Liver (tissue), 8 donors: ENCODE measurements at regions not wholly inside any gene's neighbourhood (a gene's known extent, or its start where the extent isn't known, plus 50 kb on each side); places are given as distances from the start of the nearest gene placed in this dataset.

Source experiments
- DNase-seq: peaks from one replicate; pipeline ENCODE4 v3.0.0-alpha.2; 2017; ENCODE audit warnings: low spot score
- H3K27ac ChIP-seq, 2 donors: one replicate each; pipeline ENCODE4 v1.7.0; 2013; ENCODE audit warnings: inconsistent platforms in 2 of 2, low read length in 2 of 2, control low read depth in 1 of 2, low read depth in 1 of 2, mild to moderate bottlenecking in 1 of 2
- H3K27me3 ChIP-seq, 4 donors: one replicate each; pipeline versions ENCODE4 v1.6.1 to v1.7.0; 2013; ENCODE audit warnings: low read length in 3 of 4, inconsistent platforms in 1 of 4, mild to moderate bottlenecking in 1 of 4, moderate library complexity in 1 of 4; ENCODE audit not compliant: control insufficient read depth in 4 of 4, insufficient read depth in 4 of 4
- H3K36me3 ChIP-seq, 4 donors: one replicate each; pipeline versions ENCODE4 v1.6.1 to v1.7.0; 2013; ENCODE audit warnings: low read length in 3 of 4, mild to moderate bottlenecking in 3 of 4, low read depth in 1 of 4, moderate library complexity in 1 of 4; ENCODE audit not compliant: control insufficient read depth in 4 of 4, insufficient read depth in 3 of 4
- H3K4me1 ChIP-seq, 4 donors: one replicate each; pipeline versions ENCODE4 v1.6.1 to v1.7.0; 2013; ENCODE audit warnings: low read length in 3 of 4, mild to moderate bottlenecking in 3 of 4, moderate library complexity in 1 of 4; ENCODE audit not compliant: control insufficient read depth in 4 of 4, insufficient read depth in 4 of 4
- H3K4me3 ChIP-seq, 3 donors: one replicate each; pipeline versions ENCODE4 v1.6.1 to v1.7.0; 2013; ENCODE audit warnings: low read length in 3 of 3, control low read depth in 1 of 3, low read depth in 1 of 3, mild to moderate bottlenecking in 1 of 3
- H3K9ac ChIP-seq, 2 donors: one replicate each; pipeline ENCODE4 v1.7.0; 2013; ENCODE audit warnings: low read length in 2 of 2, mild to moderate bottlenecking in 2 of 2, moderate library complexity in 2 of 2, control low read depth in 1 of 2, low read depth in 1 of 2
- H3K9me3 ChIP-seq, 4 donors: one replicate each; pipeline versions ENCODE4 v1.6.1 to v1.7.0; 2013; ENCODE audit warnings: low read length in 3 of 4; ENCODE audit not compliant: control insufficient read depth in 4 of 4
- ATF3 ChIP-seq: IDR thresholded peaks from 2 replicates; pipeline ENCODE4 v1.6.1; 2016; ENCODE audit warnings: antibody characterized with exemption
- EGR1 ChIP-seq, 2 donors: IDR thresholded peaks; 2 replicates each; pipeline ENCODE4 v1.6.1; 2016 to 2018; ENCODE audit warnings: antibody characterized with exemption in 2 of 2, low read depth in 2 of 2
- FOXA1 ChIP-seq: IDR thresholded peaks from 2 replicates; pipeline ENCODE4 v1.6.1; 2016; ENCODE audit warnings: antibody characterized with exemption
- FOXA2 ChIP-seq: IDR thresholded peaks from 2 replicates; pipeline ENCODE4 v1.6.1; 2016; ENCODE audit warnings: antibody characterized with exemption
- GABPA ChIP-seq, 2 donors: IDR thresholded peaks in 1 of 2; conservative IDR thresholded peaks in 1 of 2; 2 replicates each; pipeline ENCODE4 v1.6.1; 2016; ENCODE audit warnings: antibody characterized with exemption in 2 of 2, mild to moderate bottlenecking in 1 of 2, moderate library complexity in 1 of 2
- HNF4A ChIP-seq, 2 donors: conservative IDR thresholded peaks; 2 replicates each; pipeline ENCODE4 v1.6.1; 2016; ENCODE audit warnings: antibody characterized with exemption in 2 of 2, mild to moderate bottlenecking in 2 of 2
- HNF4G ChIP-seq: IDR thresholded peaks from 2 replicates; pipeline ENCODE4 v1.6.1; 2016; ENCODE audit warnings: antibody characterized with exemption
- JUND ChIP-seq, 2 donors: IDR thresholded peaks; 2 replicates each; pipeline ENCODE4 v1.6.1; 2016; ENCODE audit warnings: antibody characterized with exemption in 2 of 2
- MAX ChIP-seq: IDR thresholded peaks from 2 replicates; pipeline ENCODE4 v1.6.1; 2016; ENCODE audit warnings: antibody characterized with exemption
- NR2F2 ChIP-seq: IDR thresholded peaks from 2 replicates; pipeline ENCODE4 v1.6.1; 2016; ENCODE audit warnings: antibody characterized with exemption
- RAD21 ChIP-seq, 2 donors: IDR thresholded peaks; 2 replicates each; pipeline ENCODE4 v1.6.1; 2016; ENCODE audit warnings: antibody characterized with exemption in 2 of 2, mild to moderate bottlenecking in 2 of 2
- REST ChIP-seq: IDR thresholded peaks from 2 replicates; pipeline ENCODE4 v1.6.1; 2016; ENCODE audit warnings: antibody characterized with exemption, mild to moderate bottlenecking
- RXRA ChIP-seq, 2 donors: IDR thresholded peaks; 2 replicates each; pipeline ENCODE4 v1.6.1; 2017 to 2018; ENCODE audit warnings: antibody characterized with exemption in 2 of 2, mild to moderate bottlenecking in 1 of 2
- TAF1 ChIP-seq: conservative IDR thresholded peaks from 2 replicates; pipeline ENCODE4 v1.6.1; 2016; ENCODE audit warnings: antibody characterized with exemption, mild to moderate bottlenecking
- YY1 ChIP-seq: IDR thresholded peaks from 2 replicates; pipeline ENCODE4 v1.6.1; 2016; ENCODE audit warnings: antibody characterized with exemption, mild to moderate bottlenecking
- WGBS: extraction: QIAGEN DNeasy Blood & Tissue Kit; methylation state at CpG from one replicate; pipeline ENCODE4 v1.1.7; 2013; 5-methylcytosine and 5-hydroxymethylcytosine counted together
- TF ChIP-seq, protein P1 (sequence below): IDR thresholded peaks from 2 replicates; pipeline ENCODE4 v1.6.1; 2016; ENCODE audit warnings: antibody characterized with exemption
- TF ChIP-seq, protein P2 (sequence below): fragments of 150-350 bp; IDR thresholded peaks from 2 replicates; pipeline ENCODE4 v1.5.1; 2017; ENCODE audit warnings: improper control_type of control experiment, low read depth, low read length; ENCODE audit not compliant: missing input control
- donor health status: healthy.
- donor health status: healthy.
- donor health status: healthy.
- donor health status: healthy.
- donor health status: healthy.

DNA sequence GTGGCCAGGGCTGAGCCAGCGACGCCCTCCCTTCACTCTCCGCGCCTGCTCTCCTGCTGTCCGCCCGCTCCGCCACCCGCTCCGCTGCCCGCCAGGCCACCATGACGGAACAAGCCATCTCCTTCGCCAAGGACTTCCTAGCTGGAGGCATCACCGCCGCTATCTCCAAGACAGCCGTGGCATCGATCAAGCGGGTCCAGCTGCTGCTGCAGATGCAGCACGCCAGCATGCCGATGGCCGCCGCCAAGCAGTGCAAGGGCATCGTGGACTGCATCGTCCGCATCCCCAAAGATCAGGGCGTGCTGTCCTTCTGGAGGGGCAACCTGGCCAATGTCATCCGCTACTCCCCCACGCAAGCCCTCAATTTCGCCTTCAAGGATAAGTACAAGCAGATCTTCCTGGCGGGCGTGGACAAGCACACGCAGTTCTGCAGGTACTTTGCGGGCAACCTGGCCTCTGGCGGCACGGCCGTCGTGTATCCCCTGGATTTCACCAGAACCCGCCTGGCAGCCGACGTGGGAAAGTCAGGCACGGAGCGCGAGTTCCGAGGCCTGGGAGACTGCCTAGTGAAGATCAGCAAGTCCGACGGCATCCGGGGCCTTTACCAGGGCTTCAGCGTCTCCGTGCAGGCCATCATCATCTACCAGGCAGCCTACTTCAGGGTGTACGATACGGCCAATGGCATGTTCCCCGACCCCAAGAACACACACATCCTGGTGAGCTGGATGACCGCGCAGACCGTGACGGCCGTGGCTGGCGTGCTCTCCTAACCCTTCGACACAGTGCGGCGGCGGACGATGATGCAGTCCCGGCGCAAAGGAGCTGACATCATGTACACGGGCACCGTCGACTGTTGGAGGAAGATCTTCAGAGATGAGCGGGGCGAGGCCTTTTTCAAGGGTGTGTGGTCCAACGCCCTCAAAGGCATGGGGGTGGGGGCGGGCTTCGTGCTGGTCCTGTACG is 1130.4 kb upstream of the ACO1 start:
- no peak for TF ChIP-seq FOXA1
- TF ChIP-seq GABPA (IDR thresholded peaks at IDR 0.05 in 1 of 2, conservative IDR thresholded peaks at IDR 0.05 in 1 of 2): no peak
- TF ChIP-seq HNF4G: no peak
- no peak for TF ChIP-seq MAX
- TF ChIP-seq TAF1: no peak
- no peak for TF ChIP-seq RXRA (IDR thresholded peaks at IDR 0.05)
- no peak for TF ChIP-seq NR2F2
- TF ChIP-seq ATF3: no peak
- TF ChIP-seq FOXA2: no peak
- TF ChIP-seq, protein P1, sequence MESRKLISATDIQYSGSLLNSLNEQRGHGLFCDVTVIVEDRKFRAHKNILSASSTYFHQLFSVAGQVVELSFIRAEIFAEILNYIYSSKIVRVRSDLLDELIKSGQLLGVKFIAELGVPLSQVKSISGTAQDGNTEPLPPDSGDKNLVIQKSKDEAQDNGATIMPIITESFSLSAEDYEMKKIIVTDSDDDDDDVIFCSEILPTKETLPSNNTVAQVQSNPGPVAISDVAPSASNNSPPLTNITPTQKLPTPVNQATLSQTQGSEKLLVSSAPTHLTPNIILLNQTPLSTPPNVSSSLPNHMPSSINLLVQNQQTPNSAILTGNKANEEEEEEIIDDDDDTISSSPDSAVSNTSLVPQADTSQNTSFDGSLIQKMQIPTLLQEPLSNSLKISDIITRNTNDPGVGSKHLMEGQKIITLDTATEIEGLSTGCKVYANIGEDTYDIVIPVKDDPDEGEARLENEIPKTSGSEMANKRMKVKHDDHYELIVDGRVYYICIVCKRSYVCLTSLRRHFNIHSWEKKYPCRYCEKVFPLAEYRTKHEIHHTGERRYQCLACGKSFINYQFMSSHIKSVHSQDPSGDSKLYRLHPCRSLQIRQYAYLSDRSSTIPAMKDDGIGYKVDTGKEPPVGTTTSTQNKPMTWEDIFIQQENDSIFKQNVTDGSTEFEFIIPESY: no peak
- TF ChIP-seq HNF4A (conservative IDR thresholded peaks at IDR 0.05): no peak
- no peak for TF ChIP-seq REST
- no peak for TF ChIP-seq YY1
- no peak for TF ChIP-seq EGR1 (IDR thresholded peaks at IDR 0.05; ENCODE audit: low read depth in 2 of 2)
- TF ChIP-seq RAD21 (IDR thresholded peaks at IDR 0.05): no peak
- no peak for TF ChIP-seq JUND (IDR thresholded peaks at IDR 0.05)
- TF ChIP-seq, protein P2, sequence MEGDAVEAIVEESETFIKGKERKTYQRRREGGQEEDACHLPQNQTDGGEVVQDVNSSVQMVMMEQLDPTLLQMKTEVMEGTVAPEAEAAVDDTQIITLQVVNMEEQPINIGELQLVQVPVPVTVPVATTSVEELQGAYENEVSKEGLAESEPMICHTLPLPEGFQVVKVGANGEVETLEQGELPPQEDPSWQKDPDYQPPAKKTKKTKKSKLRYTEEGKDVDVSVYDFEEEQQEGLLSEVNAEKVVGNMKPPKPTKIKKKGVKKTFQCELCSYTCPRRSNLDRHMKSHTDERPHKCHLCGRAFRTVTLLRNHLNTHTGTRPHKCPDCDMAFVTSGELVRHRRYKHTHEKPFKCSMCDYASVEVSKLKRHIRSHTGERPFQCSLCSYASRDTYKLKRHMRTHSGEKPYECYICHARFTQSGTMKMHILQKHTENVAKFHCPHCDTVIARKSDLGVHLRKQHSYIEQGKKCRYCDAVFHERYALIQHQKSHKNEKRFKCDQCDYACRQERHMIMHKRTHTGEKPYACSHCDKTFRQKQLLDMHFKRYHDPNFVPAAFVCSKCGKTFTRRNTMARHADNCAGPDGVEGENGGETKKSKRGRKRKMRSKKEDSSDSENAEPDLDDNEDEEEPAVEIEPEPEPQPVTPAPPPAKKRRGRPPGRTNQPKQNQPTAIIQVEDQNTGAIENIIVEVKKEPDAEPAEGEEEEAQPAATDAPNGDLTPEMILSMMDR: no peak
- Histone ChIP-seq H3K9me3 (peaks cover 0 to 3% (median 0%) of the 10 kb centered on the region in 4 donors), H3K27me3 (no peaks in the 10 kb centered on the region), H3K36me3 (no peaks in the 10 kb centered on the region), H3K4me3 (no peak overlapping the region), H3K27ac (no peak overlapping the region), H3K9ac (no peak overlapping the region), H3K4me1 (no peaks in the 10 kb centered on the region)
- 94% methylated on average over 73 of the region's 73 CpGs for WGBS
- DNase-seq: no peak
